LNCAP (cell line): ENCODE measurements at regions not wholly inside any gene's neighbourhood (a gene's known extent, or its start where the extent isn't known, plus 50 kb on each side); places are given as distances from the start of the nearest gene placed in this dataset.

ENCODE experiments used
- CTCF ChIP-seq: fragments of 450-650 bp; IDR thresholded peaks from 2 replicates; pipeline ENCODE4 v1.5.1; 2017; ENCODE audit warnings: mild to moderate bottlenecking

GRCh38 chr5:90097082-90097477 lies 312.5 kb downstream of the CETN3 start:
- TF ChIP-seq CTCF: no peak

DNA sequence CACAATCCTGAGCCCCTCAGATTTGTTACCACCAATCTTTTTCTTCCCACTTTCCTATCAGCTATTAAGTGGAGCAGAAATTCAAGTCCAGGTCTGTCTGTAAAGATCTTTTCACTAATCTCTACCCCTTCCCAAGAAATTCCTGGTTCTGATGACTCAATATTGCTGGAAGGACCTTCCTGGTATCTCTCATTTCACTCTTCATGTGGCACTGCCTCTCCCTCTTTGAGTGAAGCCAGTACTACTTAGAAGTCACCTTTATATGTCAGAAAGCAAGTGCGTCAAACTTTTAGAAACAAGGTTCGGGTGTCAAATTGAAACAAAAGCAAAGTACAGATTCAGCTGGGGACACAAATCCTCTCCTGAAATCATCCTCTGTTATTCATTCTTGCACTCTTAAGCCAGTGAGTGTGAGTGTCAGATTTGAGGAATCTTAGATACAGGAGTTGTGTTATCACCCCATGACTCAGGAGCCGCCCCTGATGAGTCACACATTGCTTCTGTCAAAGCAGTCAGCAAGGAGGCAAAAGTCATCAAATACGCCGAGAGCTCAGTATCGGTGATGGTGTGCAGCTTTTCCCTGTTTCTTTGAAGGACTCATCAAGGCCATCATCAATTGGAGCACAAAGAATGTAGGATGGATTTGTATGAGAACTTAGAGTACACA lies 313.0 kb downstream of the CETN3 start:
- TF ChIP-seq CTCF: no peak

GRCh38 chr5:90095292-90096060 lies 314.1 kb downstream of the CETN3 start:
- no peak for TF ChIP-seq CTCF

DNA sequence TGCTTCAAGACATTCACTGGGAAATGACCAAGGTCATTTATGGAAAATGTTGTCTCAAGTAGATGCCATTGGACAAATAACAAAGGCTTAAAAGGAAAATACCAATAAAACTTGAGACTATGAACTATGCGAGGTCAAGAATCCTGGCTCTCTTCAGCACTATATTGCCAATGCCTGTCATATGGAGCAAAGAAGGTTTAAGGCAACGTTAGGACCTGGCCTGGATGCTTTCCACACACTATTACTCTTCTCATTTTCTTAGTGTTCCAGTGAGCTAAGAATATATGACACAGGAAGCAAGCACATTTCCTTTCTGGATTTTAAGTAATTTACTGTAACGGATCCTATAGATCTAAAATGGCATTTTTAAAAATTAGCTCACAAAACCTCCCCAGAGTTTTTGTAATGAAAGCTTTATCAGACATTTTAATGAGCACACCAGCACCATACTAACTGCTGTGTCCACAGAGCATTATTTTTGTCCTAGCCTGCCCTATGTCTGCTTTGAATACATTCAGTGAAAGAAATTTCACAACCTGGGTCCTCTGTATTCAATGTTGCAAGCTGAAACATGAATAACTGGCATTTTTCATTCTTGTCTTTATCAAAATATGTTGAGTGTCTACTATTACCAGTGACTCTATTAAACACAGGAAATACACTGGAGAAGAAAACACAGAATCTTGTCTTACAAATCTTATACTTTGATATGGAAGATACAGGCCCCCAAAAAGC lies 315.6 kb downstream of the CETN3 start:
- TF ChIP-seq CTCF: no peak

DNA sequence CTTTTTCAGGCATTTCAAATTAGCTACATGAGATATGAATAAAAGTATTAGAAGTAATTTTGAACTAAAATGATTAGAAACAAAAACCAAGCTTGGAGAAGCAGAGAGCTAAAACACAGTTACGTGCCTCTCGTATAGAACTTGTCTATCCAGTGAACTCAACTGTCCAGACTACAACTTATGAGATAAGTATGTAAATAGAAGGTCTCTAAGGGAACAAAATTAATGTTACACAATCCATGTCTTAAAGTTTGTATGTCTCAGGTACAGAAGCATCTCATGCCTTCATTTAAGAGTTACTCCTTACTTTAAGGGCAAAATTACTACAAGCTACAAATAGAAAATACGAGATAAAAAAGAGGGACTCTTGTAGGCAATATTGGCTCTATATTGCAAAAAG lies 316.8 kb downstream of the CETN3 start:
- no peak for TF ChIP-seq CTCF

DNA sequence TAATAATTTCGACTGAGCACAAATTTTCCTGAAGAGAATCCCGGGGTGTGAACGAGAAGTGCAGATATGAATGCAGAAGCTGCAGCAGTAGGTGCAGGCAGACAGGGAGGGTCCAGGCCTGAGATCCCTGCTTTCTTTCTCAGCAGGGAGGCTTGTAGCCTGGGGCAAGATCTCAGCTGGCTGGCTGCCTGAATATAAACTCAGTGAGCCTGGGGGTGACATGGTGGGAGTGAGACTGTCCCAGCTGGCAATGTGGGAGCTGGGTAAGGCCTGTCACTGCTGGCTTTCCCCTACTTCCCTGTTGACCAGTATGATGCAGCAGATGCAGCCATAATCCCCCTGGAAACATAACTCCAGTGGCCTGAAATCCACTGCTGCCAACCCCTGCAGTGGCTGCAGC lies 325.2 kb downstream of the CETN3 start:
- no peak for TF ChIP-seq CTCF

GRCh38 chr5:90071656-90072055 lies 337.9 kb downstream of the CETN3 start:
- TF ChIP-seq CTCF: no peak
